ENCODE measurements at regions not wholly inside any gene's neighbourhood (a gene's known extent, or its start where the extent isn't known, plus 50 kb on each side); places are given as distances from the start of the nearest gene placed in this dataset.

DNA sequence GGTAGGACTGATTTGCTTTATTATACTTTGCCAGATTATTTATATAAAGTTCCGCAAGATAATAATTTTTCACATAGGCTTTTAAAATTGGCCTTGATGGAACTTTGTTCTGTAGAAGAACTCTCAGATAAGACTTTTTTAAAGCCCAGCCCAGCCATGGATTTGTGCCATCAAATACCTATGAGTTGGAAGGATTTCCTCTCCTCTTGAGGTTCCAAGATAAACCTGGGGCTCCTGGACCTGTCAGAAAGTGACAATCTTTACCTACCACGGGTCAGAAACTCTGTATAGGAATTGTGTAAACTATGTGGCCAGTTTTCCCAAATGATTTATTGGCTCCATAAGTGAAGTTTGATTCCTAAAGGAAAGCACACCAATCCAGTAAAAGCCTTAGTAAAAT lies 271.9 kb upstream of the GRID2 start:
- TF ChIP-seq, protein P1, sequence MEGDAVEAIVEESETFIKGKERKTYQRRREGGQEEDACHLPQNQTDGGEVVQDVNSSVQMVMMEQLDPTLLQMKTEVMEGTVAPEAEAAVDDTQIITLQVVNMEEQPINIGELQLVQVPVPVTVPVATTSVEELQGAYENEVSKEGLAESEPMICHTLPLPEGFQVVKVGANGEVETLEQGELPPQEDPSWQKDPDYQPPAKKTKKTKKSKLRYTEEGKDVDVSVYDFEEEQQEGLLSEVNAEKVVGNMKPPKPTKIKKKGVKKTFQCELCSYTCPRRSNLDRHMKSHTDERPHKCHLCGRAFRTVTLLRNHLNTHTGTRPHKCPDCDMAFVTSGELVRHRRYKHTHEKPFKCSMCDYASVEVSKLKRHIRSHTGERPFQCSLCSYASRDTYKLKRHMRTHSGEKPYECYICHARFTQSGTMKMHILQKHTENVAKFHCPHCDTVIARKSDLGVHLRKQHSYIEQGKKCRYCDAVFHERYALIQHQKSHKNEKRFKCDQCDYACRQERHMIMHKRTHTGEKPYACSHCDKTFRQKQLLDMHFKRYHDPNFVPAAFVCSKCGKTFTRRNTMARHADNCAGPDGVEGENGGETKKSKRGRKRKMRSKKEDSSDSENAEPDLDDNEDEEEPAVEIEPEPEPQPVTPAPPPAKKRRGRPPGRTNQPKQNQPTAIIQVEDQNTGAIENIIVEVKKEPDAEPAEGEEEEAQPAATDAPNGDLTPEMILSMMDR (IDR thresholded peaks at IDR 0.05; ENCODE audit: low read depth, low read length), result no peak
- no peak for DNase-seq (ENCODE audit: extremely low read depth, low read depth)

DNA sequence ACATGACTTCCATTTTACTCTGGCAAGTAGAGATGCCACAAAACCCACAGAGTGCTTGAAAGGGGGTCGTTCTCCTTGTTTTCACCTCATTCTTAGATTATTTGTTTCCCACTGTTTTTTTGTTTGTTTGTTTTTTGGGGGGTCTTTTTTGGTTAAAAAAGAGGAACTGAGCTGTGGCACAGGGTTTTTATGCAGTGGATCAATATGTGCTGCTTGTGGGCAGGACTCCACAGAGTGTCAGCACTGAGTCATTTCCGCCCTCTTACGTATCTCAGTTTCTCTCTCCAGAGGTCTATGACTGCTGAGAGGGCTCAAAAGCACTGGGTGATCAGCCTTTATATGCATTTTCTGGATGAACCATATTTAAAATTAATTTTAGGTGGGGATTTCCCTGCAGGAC lies 268.1 kb upstream of the GRID2 start:
- DNase-seq (ENCODE audit: extremely low read depth, low read depth), result no peak
- TF ChIP-seq, protein P1 (IDR thresholded peaks at IDR 0.05; ENCODE audit: low read depth, low read length), result no peak

DNA sequence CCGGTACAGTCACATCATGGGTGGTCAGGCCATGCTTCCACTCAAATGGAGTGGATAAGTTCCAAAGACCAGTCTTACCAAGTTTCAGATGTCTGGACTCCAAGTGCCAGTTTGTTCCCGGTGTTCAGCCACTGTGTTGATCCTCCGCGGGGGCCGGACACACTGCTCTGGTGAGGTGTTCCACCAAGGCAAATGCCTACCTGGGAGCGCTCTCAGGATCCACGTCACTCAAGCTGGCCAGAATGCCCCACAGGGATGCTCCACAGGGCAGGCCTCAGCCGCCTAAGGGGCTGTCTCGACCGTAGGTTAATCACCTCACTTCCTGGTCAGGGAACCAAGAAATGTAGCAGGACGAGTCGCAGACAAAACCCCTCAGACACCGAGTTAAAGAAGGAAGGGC lies 258.0 kb upstream of the GRID2 start:
- TF ChIP-seq, protein P1 (IDR thresholded peaks at IDR 0.05; ENCODE audit: low read depth, low read length), result no peak
- no peak for DNase-seq (ENCODE audit: extremely low read depth, low read depth)

DNA sequence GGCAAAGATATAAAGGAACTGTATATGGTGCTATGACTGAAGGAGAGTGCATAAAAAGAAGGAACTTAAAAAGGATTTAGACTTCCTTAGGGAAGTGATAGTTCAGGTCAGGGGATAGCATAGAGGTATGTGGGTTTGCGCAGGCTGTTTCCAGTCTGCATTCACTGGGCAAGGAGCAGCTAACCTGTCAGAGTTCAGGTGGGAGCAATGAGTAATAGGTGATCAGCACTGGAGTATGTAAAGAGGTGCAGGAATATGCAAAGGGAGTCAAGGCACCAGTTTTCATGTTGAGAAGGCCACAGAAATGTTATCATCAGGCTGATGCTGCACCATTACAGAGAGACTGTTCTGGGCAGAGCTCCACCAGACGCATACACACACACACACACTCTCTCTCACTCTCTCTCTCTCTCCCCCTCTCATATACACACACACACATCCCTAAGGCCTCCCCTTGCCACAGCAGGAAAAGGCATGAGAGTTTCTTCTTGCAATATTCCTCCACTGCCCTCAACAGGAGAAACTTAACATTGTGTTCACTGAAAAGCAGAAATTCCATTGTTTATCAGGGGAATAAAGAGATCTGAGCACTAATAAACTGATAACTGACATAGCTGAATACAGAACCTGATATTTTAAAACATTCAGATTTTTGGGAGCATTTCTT lies 256.4 kb upstream of the GRID2 start:
- DNase-seq (ENCODE audit: extremely low read depth, low read depth), result no peak
- TF ChIP-seq, protein P1 (IDR thresholded peaks at IDR 0.05; ENCODE audit: low read depth, low read length), result no peak

DNA sequence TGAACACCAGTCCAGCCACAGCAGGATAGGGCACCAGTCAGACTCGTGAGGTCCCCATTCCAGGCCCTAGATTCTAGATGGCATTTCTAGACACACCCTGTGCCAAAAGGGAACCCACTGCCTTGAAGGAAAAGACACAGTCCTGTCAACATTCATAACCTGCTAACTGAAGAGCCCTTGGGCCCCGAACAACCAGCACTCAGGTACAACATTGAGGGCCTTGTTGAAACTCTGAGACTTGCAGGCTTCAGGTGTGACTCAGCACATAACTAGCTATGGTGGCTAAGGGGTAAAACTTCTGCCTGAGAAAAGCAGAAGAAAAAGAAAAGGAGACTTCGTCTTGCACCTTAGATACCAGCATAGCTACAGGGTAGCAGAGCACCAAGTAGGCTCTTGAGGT lies 252.9 kb upstream of the GRID2 start:
- TF ChIP-seq, protein P1 (IDR thresholded peaks at IDR 0.05; ENCODE audit: low read depth, low read length), result no peak

DNA sequence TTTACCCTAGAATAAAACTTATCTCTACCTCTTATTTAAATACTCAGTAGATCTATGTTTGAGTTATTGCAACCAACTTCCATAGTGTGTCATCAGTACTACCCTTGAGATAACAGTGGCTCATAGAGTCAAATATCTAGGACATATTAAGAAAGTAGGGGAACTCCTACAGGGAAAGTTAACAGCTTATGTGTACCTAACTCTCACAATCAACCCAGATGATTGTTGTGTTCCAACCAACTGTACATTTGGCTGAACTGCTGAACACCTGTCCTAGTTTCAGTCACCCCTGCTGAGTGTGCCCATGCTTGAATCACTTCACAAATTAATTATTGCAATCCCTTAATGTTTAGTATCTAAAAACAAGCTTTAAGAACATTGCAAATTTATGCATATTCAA lies 244.2 kb upstream of the GRID2 start:
- TF ChIP-seq, protein P1 (IDR thresholded peaks at IDR 0.05; ENCODE audit: low read depth, low read length), result no peak
- no peak for DNase-seq (ENCODE audit: extremely low read depth, low read depth)

More for the DNA sequence above, 252.9 kb upstream of the GRID2 start:
- DNase-seq (ENCODE audit: extremely low read depth, low read depth), result no peak

DNA sequence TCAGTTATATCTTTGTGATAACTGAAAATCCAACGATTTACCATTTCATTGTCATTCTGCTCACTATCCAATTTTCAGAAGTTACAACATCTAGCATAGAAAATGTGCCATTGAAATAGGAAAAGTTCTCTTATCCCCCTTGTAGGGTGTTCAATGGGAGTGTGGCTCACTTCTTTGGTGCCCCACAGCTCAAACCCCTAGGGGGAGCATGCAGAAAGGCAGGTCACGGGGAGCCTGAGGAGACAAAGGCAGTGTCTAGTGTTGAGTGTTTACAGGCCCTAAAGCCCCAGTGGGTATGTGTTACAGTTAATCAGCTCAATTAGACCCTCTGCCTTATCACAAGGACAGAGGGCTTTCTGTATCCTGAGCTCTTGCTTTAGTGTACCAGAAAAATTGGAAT lies 243.4 kb upstream of the GRID2 start:
- no peak for DNase-seq (ENCODE audit: extremely low read depth, low read depth)
- TF ChIP-seq, protein P1 (IDR thresholded peaks at IDR 0.05; ENCODE audit: low read depth, low read length), result no peak

Data from AG09319 (cell line).